ENCODE measurements at regions not wholly inside any gene's neighbourhood (a gene's known extent, or its start where the extent isn't known, plus 50 kb on each side); places are given as distances from the start of the nearest gene placed in this dataset.

DNA sequence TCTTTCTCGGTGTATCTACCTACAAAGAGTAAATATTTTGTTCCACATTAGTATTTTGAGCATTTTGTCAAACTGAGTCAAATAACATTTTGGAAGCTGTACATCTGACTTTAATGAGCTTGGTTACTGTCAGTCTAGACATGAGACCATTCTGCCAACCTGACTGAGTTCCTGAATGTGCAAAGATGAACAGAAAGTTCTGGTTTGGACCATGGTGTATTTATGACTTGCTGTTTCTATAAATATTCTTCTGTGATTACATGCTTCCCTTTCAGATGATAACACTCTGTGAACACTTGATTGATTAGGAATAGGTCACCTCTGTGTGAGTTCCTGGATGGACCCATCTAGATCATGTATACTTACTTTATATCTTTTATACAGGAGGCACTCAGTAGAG, 827.8 kb downstream of the VRK1 start:
- TF ChIP-seq CTCF (IDR thresholded peaks at IDR 0.05): no peak
- no peak for TF ChIP-seq POLR2A (IDR thresholded peaks at IDR 0.05)
